ENCODE measurements at regions not wholly inside any gene's neighbourhood (a gene's known extent, or its start where the extent isn't known, plus 50 kb on each side); places are given as distances from the start of the nearest gene placed in this dataset.

DNA sequence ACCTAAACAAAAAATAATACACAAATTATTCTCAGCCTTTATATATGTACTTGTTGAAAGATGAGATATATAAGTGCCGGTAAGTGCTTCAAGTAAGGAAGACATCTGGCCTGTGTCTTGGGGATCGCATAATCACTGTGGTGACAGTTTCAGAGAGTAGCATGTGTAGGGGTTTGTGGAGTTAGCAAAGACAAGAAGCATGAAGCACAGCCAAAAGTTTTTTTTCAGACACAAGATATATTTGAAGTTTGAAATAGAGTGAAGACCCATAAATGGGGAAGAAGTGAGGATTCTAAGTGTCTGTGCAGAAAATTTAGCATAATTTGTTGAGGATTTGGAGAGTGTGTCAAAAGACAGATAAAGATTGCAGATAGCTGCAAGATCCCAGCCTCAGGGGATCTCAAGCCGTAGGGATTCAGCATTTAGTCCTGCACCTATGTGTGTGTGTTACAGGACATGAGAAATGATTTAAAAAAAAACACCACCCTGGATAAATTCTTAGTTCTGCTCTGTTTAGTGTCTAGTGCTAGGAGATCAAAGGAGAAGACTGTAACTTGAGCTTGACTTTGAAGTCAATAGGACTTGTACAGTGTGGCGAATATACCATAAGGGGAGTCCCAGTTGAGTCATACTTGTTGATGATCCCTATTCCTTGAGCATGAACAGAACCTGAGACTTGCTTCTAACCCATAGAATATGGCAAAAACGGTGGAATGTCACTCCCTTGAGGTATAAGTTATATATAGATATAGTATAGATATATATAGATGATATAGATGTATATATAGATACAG lies 123.9 kb upstream of the GRM7 start:
- TF ChIP-seq, protein P1, sequence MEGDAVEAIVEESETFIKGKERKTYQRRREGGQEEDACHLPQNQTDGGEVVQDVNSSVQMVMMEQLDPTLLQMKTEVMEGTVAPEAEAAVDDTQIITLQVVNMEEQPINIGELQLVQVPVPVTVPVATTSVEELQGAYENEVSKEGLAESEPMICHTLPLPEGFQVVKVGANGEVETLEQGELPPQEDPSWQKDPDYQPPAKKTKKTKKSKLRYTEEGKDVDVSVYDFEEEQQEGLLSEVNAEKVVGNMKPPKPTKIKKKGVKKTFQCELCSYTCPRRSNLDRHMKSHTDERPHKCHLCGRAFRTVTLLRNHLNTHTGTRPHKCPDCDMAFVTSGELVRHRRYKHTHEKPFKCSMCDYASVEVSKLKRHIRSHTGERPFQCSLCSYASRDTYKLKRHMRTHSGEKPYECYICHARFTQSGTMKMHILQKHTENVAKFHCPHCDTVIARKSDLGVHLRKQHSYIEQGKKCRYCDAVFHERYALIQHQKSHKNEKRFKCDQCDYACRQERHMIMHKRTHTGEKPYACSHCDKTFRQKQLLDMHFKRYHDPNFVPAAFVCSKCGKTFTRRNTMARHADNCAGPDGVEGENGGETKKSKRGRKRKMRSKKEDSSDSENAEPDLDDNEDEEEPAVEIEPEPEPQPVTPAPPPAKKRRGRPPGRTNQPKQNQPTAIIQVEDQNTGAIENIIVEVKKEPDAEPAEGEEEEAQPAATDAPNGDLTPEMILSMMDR (conservative IDR thresholded peaks at IDR 0.05; ENCODE audit: control insufficient read depth, insufficient read depth, low read depth, low read length) = no peak

DNA sequence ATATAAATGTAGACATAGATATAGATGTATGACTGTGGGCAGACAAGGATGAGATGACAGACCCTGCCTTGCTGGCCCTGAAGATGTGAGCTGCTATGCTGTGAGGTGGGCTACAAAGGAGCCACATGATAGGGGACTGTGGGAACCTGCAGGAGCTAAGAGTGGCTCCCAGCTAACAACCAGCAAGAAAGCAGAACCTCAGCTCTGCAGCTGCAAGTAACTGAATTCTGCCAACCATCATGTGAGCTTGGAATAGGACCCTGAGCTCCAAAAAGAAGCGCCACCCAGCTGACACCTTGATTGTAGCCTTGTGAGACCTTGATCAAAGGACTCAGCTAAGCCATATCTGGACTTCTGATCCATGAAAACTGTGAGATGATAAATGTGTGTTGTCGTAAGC lies 123.3 kb upstream of the GRM7 start:
- no peak for DNase-seq (ENCODE audit: low read depth)
- H3K4me3 ChIP-seq (ENCODE audit: control insufficient read depth, low read depth, low read length) = no peak overlapping the region
- TF ChIP-seq, protein P1 (conservative IDR thresholded peaks at IDR 0.05; ENCODE audit: control insufficient read depth, insufficient read depth, low read depth, low read length) = no peak

More for the DNA sequence above, 123.9 kb upstream of the GRM7 start:
- H3K4me3 ChIP-seq (ENCODE audit: control insufficient read depth, low read depth, low read length) = no peak overlapping the region
- DNase-seq (ENCODE audit: low read depth) = no peak

DNA sequence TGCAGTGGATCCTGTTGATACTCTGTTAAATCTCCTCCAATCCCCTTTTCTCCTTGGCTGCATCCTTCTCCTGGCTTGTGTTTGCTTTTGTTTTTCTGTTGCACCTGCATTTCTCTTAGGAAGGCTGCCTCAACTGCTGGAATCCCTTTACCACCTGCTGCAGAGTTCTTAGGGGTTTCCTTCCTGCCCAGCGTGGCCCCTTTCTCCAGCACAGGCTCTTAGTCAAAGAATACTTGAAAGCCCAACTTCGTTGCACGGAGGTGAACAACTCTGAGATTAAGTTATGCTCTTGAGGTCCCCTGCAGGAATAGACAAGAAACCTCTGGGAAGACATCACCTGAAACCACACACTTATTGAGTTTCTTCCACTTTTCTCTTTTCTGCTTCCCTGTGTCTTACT lies 121.6 kb upstream of the GRM7 start:
- TF ChIP-seq, protein P1 (conservative IDR thresholded peaks at IDR 0.05; ENCODE audit: control insufficient read depth, insufficient read depth, low read depth, low read length) = no peak
- no peak for DNase-seq (ENCODE audit: low read depth)
- H3K4me3 ChIP-seq (ENCODE audit: control insufficient read depth, low read depth, low read length) = no peak overlapping the region

DNA sequence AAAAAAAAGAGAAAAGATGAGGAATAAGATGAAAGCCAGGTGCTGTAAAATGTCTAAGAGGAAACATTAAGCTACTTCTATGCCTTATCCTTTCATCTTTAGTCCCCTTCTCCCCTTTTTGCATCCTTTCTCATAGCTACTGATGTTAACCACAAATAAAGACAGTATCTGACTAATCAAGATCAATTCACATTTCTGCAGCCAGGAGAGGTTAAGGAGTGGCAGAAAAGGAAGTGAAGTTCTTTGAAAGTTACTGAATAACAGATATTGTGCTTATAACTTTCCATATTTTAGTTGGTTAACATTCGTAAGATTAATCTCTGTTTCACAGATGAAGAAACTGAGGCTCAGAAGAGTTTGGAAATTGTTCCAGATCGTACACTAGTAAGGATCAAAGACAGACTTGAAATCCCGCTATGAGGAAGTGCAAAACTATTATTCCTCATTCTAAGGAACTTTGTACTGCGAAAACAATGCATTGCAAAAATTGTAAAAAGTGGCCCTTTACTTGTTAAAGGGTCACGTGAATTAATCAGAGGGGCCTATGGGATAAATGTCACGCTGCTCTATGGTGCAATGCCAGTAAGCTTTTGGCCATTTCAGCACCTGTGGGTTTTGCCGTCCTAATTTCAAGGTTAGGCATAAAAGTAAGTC lies 117.7 kb upstream of the GRM7 start:
- DNase-seq (ENCODE audit: low read depth) = no peak
- TF ChIP-seq, protein P1 (conservative IDR thresholded peaks at IDR 0.05; ENCODE audit: control insufficient read depth, insufficient read depth, low read depth, low read length) = no peak
- no peak overlapping the region for H3K4me3 ChIP-seq (ENCODE audit: control insufficient read depth, low read depth, low read length)

DNA sequence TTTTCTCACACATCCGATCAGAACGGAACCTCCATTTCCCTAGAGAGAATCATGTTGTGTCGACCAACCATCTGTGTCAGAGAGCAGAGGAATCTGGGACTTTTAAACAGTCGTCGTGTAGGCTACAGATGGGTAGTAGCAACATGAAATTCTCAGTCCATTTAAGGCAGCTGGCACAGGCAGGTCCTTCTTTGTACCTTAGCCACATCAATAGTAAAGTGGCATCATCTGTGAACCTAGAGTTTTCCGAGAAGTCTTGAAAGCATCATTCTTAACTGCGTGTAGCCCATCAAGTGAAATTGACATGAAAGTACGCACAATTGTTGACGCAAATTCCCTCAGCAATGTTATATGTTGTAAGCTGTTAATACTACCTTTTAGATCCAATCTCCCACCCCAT lies 114.5 kb upstream of the GRM7 start:
- DNase-seq (ENCODE audit: low read depth) = no peak
- H3K4me3 ChIP-seq (ENCODE audit: control insufficient read depth, low read depth, low read length) = no peak overlapping the region
- TF ChIP-seq, protein P1 (conservative IDR thresholded peaks at IDR 0.05; ENCODE audit: control insufficient read depth, insufficient read depth, low read depth, low read length) = no peak

DNA sequence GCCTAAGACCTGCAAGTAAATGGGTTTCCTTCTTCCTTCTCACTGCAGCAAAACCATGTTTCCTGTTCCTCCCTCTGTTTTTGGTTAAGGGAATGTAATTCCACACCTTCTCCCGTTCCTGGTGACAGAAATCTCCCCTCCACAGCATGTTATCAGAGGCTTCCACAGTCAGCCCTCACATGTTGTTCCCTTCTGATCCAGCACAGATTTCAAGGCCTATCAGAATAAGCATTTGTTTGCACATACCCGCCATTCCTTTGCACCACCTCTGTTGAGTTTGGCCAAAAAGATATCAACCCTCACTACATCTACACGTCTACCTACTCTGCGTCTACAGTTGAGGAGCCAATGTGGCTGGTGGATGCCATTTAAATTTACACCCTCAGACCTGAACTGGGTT lies 113.9 kb upstream of the GRM7 start:
- DNase-seq (ENCODE audit: low read depth) = no peak
- H3K4me3 ChIP-seq (ENCODE audit: control insufficient read depth, low read depth, low read length) = no peak overlapping the region
- TF ChIP-seq, protein P1 (conservative IDR thresholded peaks at IDR 0.05; ENCODE audit: control insufficient read depth, insufficient read depth, low read depth, low read length) = no peak
